ENCODE measurements at regions not wholly inside any gene's neighbourhood (a gene's known extent, or its start where the extent isn't known, plus 50 kb on each side); places are given as distances from the start of the nearest gene placed in this dataset.

- no peak overlapping the region for H3K4me3 ChIP-seq (ENCODE audit: low read length)
These were observed 292.3 kb upstream of the FAT3 start for GRCh38 chr11:91932151-91932821.

GRCh38 chr11:91927448-91927847 is 297.2 kb upstream of the FAT3 start:
- H3K4me3 ChIP-seq (ENCODE audit: low read length), result no peak overlapping the region
- no peaks in the 10 kb centered on the region for H3K27me3 ChIP-seq (ENCODE audit: control insufficient read depth, insufficient read depth, low read length)
- WGBS (ENCODE audit: insufficient coverage, low lambda C conversion rate), result 100% methylated on average over 1 of the region's 2 CpGs
- no peak overlapping the region for H3K27ac ChIP-seq (ENCODE audit: low read length)
- no peaks in the 10 kb centered on the region for H3K9me3 ChIP-seq (ENCODE audit: control insufficient read depth, low read depth, low read length)
- no peaks in the 10 kb centered on the region for H3K36me3 ChIP-seq (ENCODE audit: control insufficient read depth, insufficient read depth, low read length)
- H3K4me1 ChIP-seq (ENCODE audit: control insufficient read depth, insufficient read depth, low read length), result no peaks in the 10 kb centered on the region
- DNase-seq, result no peak

More at GRCh38 chr11:91932151-91932821, 292.3 kb upstream of the FAT3 start:
- no peaks in the 10 kb centered on the region for H3K4me1 ChIP-seq (ENCODE audit: control insufficient read depth, insufficient read depth, low read length)
- H3K27me3 ChIP-seq (ENCODE audit: control insufficient read depth, insufficient read depth, low read length), result no peaks in the 10 kb centered on the region
- 80% methylated on average over 1 of the region's 11 CpGs for WGBS (ENCODE audit: insufficient coverage, low lambda C conversion rate)
- no peaks in the 10 kb centered on the region for H3K36me3 ChIP-seq (ENCODE audit: control insufficient read depth, insufficient read depth, low read length)
- no peak for DNase-seq
- H3K9me3 ChIP-seq (ENCODE audit: control insufficient read depth, low read depth, low read length), result no peaks in the 10 kb centered on the region
- no peak overlapping the region for H3K27ac ChIP-seq (ENCODE audit: low read length)

GRCh38 chr11:91926965-91927364 is 297.7 kb upstream of the FAT3 start:
- no peaks in the 10 kb centered on the region for H3K9me3 ChIP-seq (ENCODE audit: control insufficient read depth, low read depth, low read length)
- H3K27me3 ChIP-seq (ENCODE audit: control insufficient read depth, insufficient read depth, low read length), result no peaks in the 10 kb centered on the region
- H3K36me3 ChIP-seq (ENCODE audit: control insufficient read depth, insufficient read depth, low read length), result no peaks in the 10 kb centered on the region
- H3K27ac ChIP-seq (ENCODE audit: low read length), result no peak overlapping the region
- H3K4me1 ChIP-seq (ENCODE audit: control insufficient read depth, insufficient read depth, low read length), result no peaks in the 10 kb centered on the region
- WGBS (ENCODE audit: insufficient coverage, low lambda C conversion rate), result no CpG with 5 or more reads among the region's 1 CpG
- H3K4me3 ChIP-seq (ENCODE audit: low read length), result no peak overlapping the region
- DNase-seq, result no peak

- DNase-seq, result no peak
- Histone ChIP-seq H3K4me1 (ENCODE audit: control insufficient read depth, insufficient read depth, low read length) (no peaks in the 10 kb centered on the region), H3K4me3 (ENCODE audit: low read length) (no peak overlapping the region), H3K36me3 (ENCODE audit: control insufficient read depth, insufficient read depth, low read length) (no peaks in the 10 kb centered on the region), H3K27me3 (ENCODE audit: control insufficient read depth, insufficient read depth, low read length) (no peaks in the 10 kb centered on the region), H3K9me3 (ENCODE audit: control insufficient read depth, low read depth, low read length) (no peaks in the 10 kb centered on the region), H3K27ac (ENCODE audit: low read length) (no peak overlapping the region)
- no CpG with 5 or more reads among the region's 1 CpG for WGBS (ENCODE audit: insufficient coverage, low lambda C conversion rate)
These were observed 301.8 kb upstream of the FAT3 start for GRCh38 chr11:91922846-91923245.

GRCh38 chr11:91921974-91922373 is 302.6 kb upstream of the FAT3 start:
- H3K9me3 ChIP-seq (ENCODE audit: control insufficient read depth, low read depth, low read length), result no peaks in the 10 kb centered on the region
- H3K4me3 ChIP-seq (ENCODE audit: low read length), result no peak overlapping the region
- no peaks in the 10 kb centered on the region for H3K27me3 ChIP-seq (ENCODE audit: control insufficient read depth, insufficient read depth, low read length)
- DNase-seq, result no peak
- WGBS (ENCODE audit: insufficient coverage, low lambda C conversion rate), result no CpG with 5 or more reads among the region's 1 CpG
- H3K27ac ChIP-seq (ENCODE audit: low read length), result no peak overlapping the region
- no peaks in the 10 kb centered on the region for H3K4me1 ChIP-seq (ENCODE audit: control insufficient read depth, insufficient read depth, low read length)
- no peaks in the 10 kb centered on the region for H3K36me3 ChIP-seq (ENCODE audit: control insufficient read depth, insufficient read depth, low read length)

GRCh38 chr11:91913407-91913806 is 311.2 kb upstream of the FAT3 start:
- no peak overlapping the region for H3K27ac ChIP-seq (ENCODE audit: low read length)
- H3K4me3 ChIP-seq (ENCODE audit: low read length), result no peak overlapping the region
- H3K9me3 ChIP-seq (ENCODE audit: control insufficient read depth, low read depth, low read length), result no peaks in the 10 kb centered on the region
- no peaks in the 10 kb centered on the region for H3K27me3 ChIP-seq (ENCODE audit: control insufficient read depth, insufficient read depth, low read length)
- H3K4me1 ChIP-seq (ENCODE audit: control insufficient read depth, insufficient read depth, low read length), result no peaks in the 10 kb centered on the region
- H3K36me3 ChIP-seq (ENCODE audit: control insufficient read depth, insufficient read depth, low read length), result no peaks in the 10 kb centered on the region
- DNase-seq, result no peak

GRCh38 chr11:91912322-91912721 is 312.3 kb upstream of the FAT3 start:
- Histone ChIP-seq H3K36me3 (ENCODE audit: control insufficient read depth, insufficient read depth, low read length) (no peaks in the 10 kb centered on the region), H3K9me3 (ENCODE audit: control insufficient read depth, low read depth, low read length) (no peaks in the 10 kb centered on the region), H3K4me1 (ENCODE audit: control insufficient read depth, insufficient read depth, low read length) (no peaks in the 10 kb centered on the region), H3K4me3 (ENCODE audit: low read length) (no peak overlapping the region), H3K27ac (ENCODE audit: low read length) (no peak overlapping the region), H3K27me3 (ENCODE audit: control insufficient read depth, insufficient read depth, low read length) (no peaks in the 10 kb centered on the region)
- 76% methylated on average over 3 of the region's 4 CpGs for WGBS (ENCODE audit: insufficient coverage, low lambda C conversion rate)
- DNase-seq, result no peak

GRCh38 chr11:91906871-91907624 is 317.6 kb upstream of the FAT3 start:
- no peaks in the 10 kb centered on the region for H3K9me3 ChIP-seq (ENCODE audit: control insufficient read depth, low read depth, low read length)
- WGBS (ENCODE audit: insufficient coverage, low lambda C conversion rate), result 71% methylated on average over 4 of the region's 9 CpGs

GRCh38 chr11:91904792-91905785 is 319.5 kb upstream of the FAT3 start:
- DNase-seq, result no peak
- H3K27me3 ChIP-seq (ENCODE audit: control insufficient read depth, insufficient read depth, low read length), result no peaks in the 10 kb centered on the region
- H3K4me3 ChIP-seq (ENCODE audit: low read length), result no peak overlapping the region
- no peaks in the 10 kb centered on the region for H3K9me3 ChIP-seq (ENCODE audit: control insufficient read depth, low read depth, low read length)
- no peaks in the 10 kb centered on the region for H3K4me1 ChIP-seq (ENCODE audit: control insufficient read depth, insufficient read depth, low read length)
- 90% methylated on average over 4 of the region's 7 CpGs for WGBS (ENCODE audit: insufficient coverage, low lambda C conversion rate)
- no peaks in the 10 kb centered on the region for H3K36me3 ChIP-seq (ENCODE audit: control insufficient read depth, insufficient read depth, low read length)
- H3K27ac ChIP-seq (ENCODE audit: low read length), result no peak overlapping the region

More at GRCh38 chr11:91906871-91907624, 317.6 kb upstream of the FAT3 start:
- Histone ChIP-seq H3K4me3 (ENCODE audit: low read length) (no peak overlapping the region), H3K27me3 (ENCODE audit: control insufficient read depth, insufficient read depth, low read length) (no peaks in the 10 kb centered on the region), H3K36me3 (ENCODE audit: control insufficient read depth, insufficient read depth, low read length) (no peaks in the 10 kb centered on the region), H3K27ac (ENCODE audit: low read length) (no peak overlapping the region), H3K4me1 (ENCODE audit: control insufficient read depth, insufficient read depth, low read length) (no peaks in the 10 kb centered on the region)
- no peak for DNase-seq

- no peak overlapping the region for H3K27ac ChIP-seq (ENCODE audit: low read length)
- no peak for DNase-seq
- H3K27me3 ChIP-seq (ENCODE audit: control insufficient read depth, insufficient read depth, low read length), result no peaks in the 10 kb centered on the region
- H3K36me3 ChIP-seq (ENCODE audit: control insufficient read depth, insufficient read depth, low read length), result no peaks in the 10 kb centered on the region
- no peaks in the 10 kb centered on the region for H3K4me1 ChIP-seq (ENCODE audit: control insufficient read depth, insufficient read depth, low read length)
- H3K9me3 ChIP-seq (ENCODE audit: control insufficient read depth, low read depth, low read length), result no peaks in the 10 kb centered on the region
- no CpG with 5 or more reads among the region's 1 CpG for WGBS (ENCODE audit: insufficient coverage, low lambda C conversion rate)
- no peak overlapping the region for H3K4me3 ChIP-seq (ENCODE audit: low read length)
These were observed 322.3 kb upstream of the FAT3 start for GRCh38 chr11:91902312-91902711.
